ENCODE measurements at regions not wholly inside any gene's neighbourhood (a gene's known extent, or its start where the extent isn't known, plus 50 kb on each side); places are given as distances from the start of the nearest gene placed in this dataset.
"Not testable (repeated sequence)": the region's sequence is repeated elsewhere in the genome, so short reads cannot be mapped to it uniquely, and the experiment has no call there.

DNA sequence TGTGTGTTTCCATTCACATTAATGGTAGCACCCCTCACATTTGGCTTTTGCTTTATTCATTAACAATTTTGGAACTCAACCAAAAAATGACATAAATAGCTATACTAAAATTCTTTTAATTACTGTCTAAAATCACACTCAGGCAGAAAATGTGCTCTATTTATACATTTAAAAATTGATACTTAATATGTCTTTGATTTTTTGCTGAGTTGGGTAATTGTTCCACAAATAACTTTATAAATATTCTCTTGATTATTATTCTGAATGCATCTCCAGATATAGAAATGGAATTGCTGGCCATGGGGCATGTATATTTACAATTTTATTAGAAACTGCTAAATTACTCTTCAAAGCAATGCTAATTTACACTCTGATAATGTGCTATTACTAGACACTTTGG lies 658.7 kb upstream of the CHRM3 start:
- DNase-seq: no peak

DNA sequence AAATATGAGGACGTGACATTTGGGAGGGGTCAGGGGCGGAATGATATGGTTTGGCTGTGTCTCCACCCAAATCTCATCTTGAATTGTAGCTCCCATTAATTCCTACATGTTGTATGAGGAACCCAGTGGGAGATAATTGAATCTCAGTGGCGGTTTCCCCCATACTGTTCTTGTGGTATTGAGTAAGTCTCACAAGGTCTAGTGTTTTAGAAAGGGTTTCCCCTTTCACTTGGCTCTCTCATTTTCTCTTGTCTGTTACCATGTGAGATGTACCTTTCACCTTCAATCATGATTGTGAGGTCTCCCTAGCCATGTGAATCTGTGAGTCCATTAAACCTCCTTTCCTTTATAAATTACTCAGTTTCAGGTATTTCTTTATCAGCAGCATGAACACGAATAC lies 663.6 kb upstream of the CHRM3 start:
- no peak for DNase-seq

DNA sequence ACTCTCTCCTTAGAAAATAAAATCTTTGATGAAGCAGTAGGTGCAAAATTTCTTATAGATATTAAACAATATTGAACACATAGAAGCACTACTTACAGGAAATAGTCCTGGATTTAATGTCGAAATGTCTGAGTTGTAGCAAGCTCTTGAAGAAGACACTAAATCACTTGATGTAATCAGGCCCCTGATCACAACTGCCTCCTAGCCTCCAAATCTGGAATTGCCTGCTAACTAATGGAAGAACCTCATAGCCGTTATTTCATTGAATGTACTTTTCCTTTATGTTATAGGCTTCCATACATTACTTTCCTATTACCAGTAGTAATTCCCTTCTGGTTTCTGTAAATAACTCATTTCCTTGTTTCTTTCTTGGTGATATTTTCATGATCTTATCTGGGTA lies 675.7 kb upstream of the CHRM3 start:
- no peak for DNase-seq

DNA sequence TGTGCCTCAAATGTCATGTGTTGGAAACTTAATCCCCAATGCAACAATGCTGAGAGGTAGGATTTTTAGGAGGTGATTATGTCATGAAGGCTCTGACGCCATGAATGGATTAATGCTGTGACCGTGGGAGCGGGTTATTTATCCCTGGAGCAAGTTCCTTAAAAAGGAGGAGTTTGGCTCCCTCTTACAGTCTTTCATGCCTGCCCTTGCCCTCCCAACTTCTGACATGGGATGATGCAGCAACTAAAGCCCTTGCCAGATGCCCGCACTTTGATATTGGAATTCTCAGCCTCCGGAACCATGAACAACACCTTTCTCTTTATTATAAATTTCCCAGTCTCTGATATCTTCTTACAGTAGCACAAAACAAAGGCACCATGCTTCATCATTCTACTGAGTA lies 685.3 kb upstream of the CHRM3 start:
- DNase-seq: no peak

DNA sequence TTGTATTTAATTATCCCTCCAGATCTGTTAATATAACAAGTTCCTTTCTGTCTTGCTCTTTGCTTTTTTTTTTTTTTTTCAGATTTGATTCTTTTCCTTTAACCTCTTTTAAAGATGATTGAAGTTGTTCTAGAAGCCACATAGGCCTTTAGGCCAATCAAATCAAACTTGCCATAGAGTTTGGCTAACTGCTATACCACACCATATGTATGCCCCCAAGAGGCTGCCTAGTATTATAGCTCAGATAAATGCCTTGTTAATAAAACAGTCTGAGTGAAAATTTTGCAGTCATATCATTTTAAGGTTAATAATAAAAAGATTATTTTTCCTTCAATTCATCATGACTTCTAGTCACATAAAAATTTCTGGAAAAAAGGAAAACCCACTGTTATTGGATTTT lies 696.0 kb upstream of the CHRM3 start:
- DNase-seq: no peak

DNA sequence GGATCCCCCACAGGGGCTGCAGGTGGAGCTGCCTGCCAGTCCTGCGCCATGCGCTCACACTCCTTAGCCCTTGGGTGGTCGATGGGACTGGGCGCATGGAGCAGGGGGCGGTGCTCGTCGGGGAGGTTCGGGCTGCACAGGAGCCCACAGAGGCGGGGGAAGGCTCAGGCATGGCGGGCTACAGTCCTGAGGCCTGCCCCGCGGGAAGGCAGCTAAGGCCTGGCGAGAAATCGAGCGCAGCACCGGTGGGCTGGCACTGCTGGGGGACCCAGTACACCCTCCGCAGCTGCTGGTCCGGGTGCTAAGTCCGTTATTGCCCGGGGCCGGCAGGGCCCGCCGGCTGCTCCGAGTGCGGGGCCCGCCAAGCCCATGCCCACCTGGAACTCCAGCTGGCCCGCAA lies 701.8 kb upstream of the CHRM3 start:
- DNase-seq: not testable (repeated sequence)

DNA sequence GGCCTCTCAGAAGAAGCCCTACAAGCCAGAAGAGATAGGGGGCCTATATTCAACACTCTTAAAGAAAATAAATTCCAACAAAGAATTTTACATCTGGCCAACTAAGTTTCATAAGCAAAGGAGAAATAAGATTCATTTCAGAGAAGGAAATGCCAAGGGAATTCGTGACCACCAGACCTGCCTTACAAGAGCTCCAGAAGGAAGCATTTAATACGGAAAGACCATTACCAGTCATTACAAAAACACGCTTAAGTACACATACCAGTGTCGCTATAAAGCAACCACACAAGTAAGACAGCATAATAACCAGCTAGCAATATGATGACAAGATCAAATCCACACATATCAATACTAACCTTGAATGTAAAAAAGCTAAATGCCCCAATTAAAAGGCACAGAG lies 704.9 kb upstream of the CHRM3 start:
- no peak for DNase-seq

DNA sequence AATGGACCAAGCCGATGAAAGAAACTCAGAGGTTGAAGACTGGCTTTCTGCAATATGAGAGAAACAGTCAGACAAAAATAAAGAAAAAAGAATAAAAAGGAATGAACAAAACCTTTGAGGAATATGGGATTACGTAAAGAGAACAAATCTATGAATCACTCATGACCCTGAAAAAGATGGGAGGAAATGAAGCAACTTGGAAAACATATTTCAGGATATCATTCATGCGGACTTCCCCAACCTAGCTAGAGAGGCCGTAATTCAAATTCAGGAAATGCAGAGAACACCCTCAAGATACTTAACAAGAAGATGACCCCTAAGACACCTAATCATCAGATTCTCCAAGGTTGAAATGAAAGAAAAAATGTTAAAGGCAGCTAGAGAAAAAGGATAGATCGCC lies 705.3 kb upstream of the CHRM3 start:
- no peak for DNase-seq

DNA sequence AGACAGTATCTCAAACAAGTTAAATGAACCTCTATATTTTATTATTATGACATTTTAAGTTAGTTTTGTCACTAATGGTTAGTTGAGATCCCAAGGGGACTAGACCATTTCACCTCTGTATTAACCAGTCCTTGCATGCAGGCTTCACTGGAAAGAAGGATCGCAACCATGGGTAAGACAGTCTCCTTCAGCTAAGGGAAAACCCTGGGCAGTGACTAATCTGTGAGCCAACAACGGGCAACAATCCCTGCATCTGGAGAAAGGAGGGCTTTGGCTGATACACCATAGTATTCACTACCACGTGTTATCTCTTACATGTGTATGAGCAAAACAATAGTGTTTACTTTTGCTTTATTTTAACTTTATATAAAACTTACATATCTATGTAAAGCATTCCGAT lies 708.8 kb upstream of the CHRM3 start:
- no peak for DNase-seq

DNA sequence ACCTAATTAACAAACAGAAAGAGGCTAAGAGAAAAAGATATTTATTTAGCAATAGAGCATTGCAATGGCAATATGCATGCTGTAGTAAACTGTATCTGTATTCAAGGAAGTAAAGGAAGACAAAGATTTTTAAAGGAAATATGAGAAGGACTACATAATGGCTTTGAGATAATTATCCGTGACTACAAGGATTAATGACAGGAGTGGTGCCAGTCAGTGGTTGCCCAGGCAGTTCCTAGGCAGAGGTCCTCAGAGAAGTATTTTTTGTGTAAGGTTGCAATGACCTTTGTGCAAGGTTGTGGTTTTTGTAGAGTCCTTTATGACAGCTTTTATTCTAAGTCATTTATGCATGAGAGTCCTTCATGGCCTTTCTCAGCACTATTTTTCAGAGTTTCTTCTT lies 711.1 kb upstream of the CHRM3 start:
- no peak for DNase-seq

DNA sequence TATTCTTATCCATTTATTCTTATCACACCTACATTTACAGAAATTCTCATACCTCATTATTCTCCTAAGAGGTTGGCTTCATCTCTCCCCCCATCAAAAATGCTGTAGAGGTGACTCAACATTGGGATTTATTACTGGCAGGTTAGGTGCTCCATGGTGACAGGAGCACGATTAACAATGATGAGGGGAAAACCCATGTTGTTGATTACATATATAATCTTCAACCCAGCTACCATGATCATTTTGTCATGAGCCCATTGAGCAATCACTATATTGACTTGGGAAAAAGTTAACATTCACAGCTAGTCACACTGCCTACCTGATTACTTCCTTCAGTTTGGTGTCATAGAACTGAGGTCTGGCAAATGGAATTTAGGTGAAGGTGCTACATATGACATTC lies 712.1 kb upstream of the CHRM3 start:
- DNase-seq: no peak

DNA sequence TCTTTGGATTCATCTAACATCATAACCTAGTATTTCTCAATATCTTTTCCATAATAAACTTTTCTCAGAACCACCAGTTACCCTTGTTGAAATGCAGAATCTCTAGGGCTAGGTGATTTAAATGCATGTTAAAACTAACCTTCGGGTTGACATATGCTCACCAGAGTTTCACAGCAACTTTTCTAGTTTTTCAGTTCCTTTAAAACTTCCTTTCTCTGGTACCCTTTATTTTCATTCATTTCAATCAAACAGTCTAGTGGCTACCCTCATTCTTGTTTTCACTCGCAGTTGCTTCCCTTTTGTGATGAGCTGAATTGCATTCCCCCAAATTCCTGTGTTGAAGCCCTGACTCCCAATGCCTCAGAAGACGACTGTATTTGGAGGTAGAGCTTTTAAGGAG lies 712.8 kb upstream of the CHRM3 start:
- DNase-seq: no peak

DNA sequence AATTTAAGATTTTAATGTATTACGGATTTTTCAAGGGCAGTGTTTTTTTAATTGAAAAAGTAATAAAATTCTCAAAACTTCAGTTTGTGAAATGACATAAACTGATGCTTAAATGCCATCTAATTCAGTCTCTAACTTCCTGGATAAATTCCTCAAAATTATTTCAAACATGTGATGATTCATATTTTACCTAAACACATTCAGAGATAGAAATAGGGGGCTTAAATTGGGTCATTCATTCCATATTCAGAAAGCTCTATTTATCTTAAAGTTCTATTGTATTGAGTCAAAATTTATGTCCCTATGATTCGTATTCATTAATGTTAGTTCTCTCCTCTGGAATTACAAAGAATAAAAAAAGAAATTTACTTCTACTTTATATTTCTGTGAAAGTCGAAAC lies 713.6 kb upstream of the CHRM3 start:
- no peak for DNase-seq

DNA sequence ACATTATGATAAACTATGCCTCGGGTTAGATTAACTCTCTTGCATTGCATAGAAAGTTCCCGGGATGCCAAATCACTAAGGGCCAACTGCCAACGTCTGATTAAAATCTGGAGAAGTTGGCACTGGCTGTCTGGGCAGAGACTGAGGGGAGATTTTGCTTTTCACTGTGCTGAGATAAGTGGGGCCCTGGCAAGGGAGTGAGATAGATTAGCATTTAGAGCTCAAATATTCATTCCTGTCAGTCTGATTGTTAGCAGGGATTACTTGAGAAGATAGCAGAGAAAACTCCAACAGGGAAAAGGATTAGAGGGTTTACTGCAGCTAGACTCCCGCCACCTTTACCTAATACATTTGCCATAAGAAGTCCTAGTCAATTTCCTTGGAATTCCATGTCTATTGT lies 714.1 kb upstream of the CHRM3 start:
- no peak for DNase-seq

DNA sequence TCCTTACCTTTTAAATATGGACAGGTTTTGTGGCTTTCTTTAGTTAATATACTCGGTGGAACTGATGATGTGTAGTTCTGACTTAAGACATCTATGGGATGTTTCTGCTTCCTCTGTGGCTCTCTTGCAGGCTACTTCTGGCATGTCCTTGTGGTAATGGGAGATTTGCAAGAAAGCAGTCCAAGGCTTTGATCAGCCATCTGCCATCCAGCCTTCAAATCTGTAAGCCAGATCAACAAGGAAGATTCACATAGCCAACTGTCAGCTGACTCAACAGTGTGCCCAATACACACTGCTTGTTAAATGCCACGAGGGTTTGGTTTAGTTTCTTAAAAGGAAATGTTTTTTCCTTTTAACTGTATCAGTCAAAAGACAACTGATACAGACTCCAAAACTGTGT lies 722.2 kb upstream of the CHRM3 start:
- no peak for DNase-seq

DNA sequence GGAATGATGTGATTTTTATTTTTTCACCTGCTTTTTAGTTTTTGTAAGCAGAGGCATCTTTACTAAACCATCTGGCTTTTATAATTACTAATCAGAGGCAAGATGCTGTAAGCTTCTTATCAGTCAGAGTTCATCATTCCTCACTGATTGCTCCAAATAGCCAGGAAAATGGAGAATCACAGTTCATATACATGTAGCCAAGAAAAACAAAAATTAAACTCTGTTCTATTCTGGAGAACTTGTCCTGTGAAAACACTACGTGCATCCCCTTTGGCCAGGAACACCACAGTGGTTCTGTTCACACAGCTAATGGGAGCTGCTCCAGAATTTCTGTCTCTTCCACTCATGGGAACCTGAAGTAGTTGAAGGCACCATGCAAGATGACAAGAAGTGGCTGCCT lies 725.5 kb upstream of the CHRM3 start:
- DNase-seq: no peak

DNA sequence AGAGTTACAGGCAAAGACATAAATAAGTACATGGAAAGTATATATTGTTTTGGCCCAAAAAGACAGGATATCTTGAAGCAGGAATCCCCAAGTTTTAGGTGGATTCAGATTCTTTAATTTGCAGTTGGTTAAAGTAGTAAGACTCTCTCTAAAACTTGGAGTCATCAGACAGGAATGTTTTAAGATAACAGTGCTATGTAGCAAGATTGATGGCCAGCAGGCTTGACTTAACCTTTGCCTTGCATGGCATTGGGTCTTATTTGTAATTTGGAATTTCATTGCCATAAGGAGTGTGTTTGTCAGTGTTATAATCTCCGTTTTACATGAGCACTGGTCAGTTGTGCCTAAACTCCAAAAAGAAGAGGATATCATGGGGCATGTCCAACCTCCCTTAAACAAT lies 727.6 kb upstream of the CHRM3 start:
- no peak for DNase-seq

DNA sequence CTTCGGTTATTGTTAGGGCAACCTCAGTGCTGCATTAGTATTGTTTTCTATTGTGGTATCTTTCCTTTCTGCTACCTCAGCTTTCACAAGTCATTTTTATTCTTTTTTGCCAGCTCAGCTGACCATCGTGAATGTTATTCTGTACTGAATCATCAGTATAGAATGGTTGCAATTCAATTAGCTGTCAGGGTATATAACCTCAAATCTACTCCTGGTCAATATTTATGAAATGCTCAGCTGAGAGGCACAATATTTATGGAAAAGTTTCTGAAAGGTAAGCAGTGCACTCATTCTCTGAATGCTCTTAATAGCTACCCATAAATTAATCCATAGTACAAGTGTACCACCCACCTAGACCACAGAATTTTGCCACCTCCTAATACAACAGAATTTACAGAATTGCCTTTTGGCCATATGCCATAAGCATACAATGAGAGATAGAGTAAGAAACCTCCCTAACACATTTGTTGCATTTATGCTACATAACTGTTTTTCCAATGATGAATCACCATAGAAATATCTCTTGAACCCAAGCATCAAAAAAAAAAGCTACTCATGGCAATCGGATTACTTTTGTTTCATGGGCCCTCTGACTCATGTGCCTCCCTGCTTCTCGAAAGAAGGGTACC lies 732.6 kb upstream of the CHRM3 start:
- no peak for DNase-seq

DNA sequence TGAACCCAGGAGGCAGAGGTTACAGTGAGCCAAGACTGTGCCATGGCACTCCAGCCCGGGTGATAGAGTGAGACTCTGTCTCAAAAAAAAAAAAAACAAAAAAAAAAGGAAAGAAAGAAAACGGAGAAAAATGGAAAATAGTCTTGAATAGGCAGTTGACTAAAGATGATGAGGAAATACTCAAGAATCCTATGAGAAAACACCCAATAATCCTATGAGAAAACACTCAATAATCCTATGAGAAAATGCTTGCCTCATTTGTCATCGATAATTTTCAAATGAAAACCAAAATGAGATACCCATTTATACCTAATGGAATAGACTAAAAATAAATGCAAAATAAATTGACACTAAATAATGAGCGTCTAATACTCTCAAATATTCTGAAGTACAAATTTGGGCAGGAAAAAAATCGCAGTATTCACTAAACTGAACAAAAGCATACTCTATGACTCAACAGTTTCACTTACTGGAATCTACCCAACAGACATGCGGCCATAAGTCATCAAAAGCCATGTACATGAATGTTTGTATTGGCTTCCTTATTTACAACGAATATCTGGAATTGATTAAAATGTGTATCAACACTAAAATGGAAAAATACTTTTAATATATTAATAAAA lies 733.9 kb upstream of the CHRM3 start:
- no peak for DNase-seq

DNA sequence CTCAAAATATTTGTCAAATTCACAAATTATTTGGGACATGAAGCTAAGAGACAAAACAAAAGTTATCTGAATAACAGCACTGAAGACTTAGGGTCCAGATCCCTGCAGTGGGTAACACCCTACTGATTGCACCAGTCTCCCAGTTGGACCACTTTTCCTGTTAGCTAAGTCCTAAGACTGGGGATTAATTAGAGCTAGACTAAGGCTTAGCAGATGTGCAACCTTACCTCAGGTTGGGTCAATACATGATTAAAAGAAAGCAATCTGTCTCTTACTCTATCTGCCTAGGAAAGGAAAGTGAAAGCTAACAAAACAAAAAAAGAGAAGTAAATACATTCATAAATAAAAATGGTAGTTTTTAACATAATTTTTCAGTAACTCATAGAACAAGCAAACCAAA lies 737.2 kb upstream of the CHRM3 start:
- no peak for DNase-seq

DNA sequence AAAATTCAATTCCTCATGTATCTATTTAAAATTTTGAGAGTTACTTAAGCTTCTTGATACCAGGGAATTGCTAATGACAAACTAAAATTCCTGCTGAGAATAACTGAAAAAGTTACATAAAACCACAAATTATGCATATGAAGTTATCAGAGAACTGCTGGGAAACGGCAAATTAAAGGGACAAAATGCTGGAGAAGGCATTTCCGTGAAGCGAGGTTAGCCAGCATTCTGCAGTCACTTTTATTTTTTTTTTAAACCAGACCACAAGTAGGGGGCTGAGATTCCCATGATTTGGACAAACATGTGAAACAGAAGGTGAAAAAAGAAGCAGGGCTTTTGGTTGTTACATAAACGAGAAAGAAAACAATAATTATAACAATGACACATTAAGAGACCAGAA lies 737.6 kb upstream of the CHRM3 start:
- no peak for DNase-seq

DNA sequence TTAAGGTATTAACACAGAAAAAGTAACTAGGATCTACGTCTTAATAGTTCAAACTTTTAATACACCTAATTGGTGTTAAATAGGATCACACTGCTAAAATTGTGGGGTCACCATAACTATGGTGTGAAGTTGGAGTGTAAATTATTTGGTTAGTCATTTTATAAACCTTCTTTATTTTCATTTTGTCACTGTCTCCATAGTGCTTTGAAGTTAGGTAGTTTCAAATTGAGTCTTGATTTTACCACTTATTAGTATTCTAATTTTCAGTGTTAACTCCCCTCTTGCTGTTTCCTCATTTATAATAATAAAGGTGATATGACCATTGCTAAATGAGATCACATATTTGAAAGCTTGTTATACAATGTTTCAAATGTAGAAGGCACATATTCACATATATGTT lies 738.1 kb upstream of the CHRM3 start:
- no peak for DNase-seq

DNA sequence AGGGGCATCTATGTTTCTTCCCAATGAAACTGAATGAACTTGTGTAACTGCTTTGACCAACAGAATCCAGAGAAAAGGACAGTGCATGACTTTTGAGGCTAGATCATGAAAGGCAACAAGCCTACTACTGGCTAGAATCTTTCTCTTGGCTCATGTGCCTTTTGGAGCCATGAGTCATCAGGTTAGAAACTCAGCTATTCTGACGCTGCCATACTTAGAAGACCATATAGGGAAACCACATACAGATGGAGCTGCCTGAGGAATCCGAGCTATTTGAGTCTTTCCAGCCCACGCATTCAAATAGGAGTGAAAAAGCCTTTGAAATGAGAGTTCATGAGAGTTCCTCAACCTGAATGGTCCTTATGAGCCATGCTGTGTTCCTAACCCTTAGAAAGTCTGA lies 738.5 kb upstream of the CHRM3 start:
- DNase-seq: no peak

DNA sequence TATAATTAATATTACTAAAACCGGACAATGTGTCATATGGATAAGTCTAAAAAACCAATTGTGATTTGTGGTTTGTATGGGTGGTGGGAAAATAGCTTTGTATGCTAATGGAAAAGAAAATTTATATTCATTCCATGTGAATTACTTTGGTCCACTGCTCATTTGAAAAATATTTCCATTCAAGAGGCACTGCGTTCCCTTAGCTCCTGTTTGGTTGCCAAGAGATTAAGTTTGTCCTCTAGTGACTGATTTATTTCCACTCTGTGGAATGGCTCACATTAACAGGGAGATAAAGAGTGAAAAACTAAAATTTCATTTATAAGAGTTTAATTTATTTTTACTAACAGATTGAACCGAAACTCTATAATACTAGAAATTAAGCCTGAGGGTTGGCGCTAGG lies 744.1 kb upstream of the CHRM3 start:
- no peak for DNase-seq

DNA sequence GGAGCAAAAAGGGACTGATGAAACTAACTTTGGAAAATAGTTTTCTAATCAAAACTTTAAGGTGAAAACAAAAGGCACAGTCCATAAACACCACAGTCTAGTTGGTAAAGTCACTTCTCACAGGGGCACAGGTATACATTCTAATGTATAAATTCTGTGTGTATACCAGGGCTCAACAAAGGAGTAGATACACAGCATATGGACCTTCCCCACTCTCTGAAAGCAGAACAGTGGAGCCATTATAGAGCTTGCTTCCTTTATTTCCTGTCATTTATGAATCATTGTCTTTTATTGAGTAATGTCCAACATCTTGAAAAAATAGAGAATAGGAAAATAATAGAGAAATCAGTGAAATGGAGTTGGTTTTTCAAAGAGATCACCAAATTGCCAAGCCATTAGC lies 746.5 kb upstream of the CHRM3 start:
- DNase-seq: no peak

DNA sequence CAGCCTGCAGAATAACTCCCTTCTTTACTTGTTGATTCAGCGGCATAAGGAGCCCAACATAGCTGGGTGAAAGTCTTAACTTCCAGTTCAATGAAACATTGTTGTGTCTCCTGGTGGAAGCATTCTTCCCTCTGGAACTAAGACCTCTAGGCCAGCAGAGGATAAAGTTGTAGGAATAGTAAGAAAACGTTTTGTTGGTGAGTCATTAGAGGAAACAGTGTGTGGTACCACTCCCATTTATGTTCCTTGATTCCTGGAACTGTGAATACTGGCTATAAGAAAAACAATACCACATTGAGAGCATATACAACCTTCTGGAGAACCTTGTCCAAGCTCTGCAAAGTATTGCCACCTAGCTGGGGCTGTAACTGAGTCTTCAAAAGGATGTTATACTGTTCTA lies 737.4 kb upstream of the ZP4 start:
- DNase-seq: no peak

Measured in CD4-positive, alpha-beta T cell treated with Interleukin-21 for 1 hour (primary cell).